Endothelial cell (in vitro differentiated cells): ENCODE measurements at regions not wholly inside any gene's neighbourhood (a gene's known extent, or its start where the extent isn't known, plus 50 kb on each side); places are given as distances from the start of the nearest gene placed in this dataset.

Experiments
- DNase-seq: peaks from one replicate; pipeline ENCODE4 v3.0.0; 2021; ENCODE audit warnings: low spot score
- H3K27ac Mint-ChIP-seq: one replicate; pipeline ENCODE4 v1.8.0; 2021; ENCODE audit warnings: mixed read lengths, inconsistent platforms; ENCODE audit not compliant: unreplicated experiment
- H3K27me3 Mint-ChIP-seq: one replicate; pipeline ENCODE4 v1.8.0; 2021; ENCODE audit warnings: mild to moderate bottlenecking, moderate library complexity, mixed read lengths, inconsistent platforms; ENCODE audit not compliant: unreplicated experiment
- H3K36me3 Mint-ChIP-seq: one replicate; pipeline ENCODE4 v1.8.0; 2021; ENCODE audit warnings: mild to moderate bottlenecking, low read depth, mixed read lengths, inconsistent platforms; ENCODE audit not compliant: unreplicated experiment
- H3K4me1 Mint-ChIP-seq: one replicate; pipeline ENCODE4 v1.8.0; 2021; ENCODE audit warnings: mild to moderate bottlenecking, mixed read lengths, inconsistent platforms; ENCODE audit not compliant: unreplicated experiment
- H3K4me3 Mint-ChIP-seq: one replicate; pipeline ENCODE4 v1.8.0; 2021; ENCODE audit warnings: mild to moderate bottlenecking, mixed read lengths, inconsistent platforms; ENCODE audit not compliant: unreplicated experiment
- H3K9me3 Mint-ChIP-seq: one replicate; pipeline ENCODE4 v1.8.0; 2021; ENCODE audit warnings: mixed read lengths, inconsistent platforms; ENCODE audit not compliant: unreplicated experiment
- CTCF ChIP-seq: fragments of 200-600 bp; sonication (generic); IDR thresholded peaks from one replicate; pipeline ENCODE4 v1.5.0; 2021; ENCODE audit warnings: antibody characterized with exemption; ENCODE audit not compliant: unreplicated experiment

- H3K9me3 Mint-ChIP-seq, result no peaks in the 10 kb centered on the region
- no peaks in the 10 kb centered on the region for H3K4me1 Mint-ChIP-seq
- TF ChIP-seq CTCF, result no peak
- H3K27ac Mint-ChIP-seq, result no peak overlapping the region
- H3K4me3 Mint-ChIP-seq, result no peak overlapping the region
- H3K36me3 Mint-ChIP-seq, result no peaks in the 10 kb centered on the region
- DNase-seq, result no peak
- no peaks in the 10 kb centered on the region for H3K27me3 Mint-ChIP-seq
Observed at GRCh38 chr12:97940105-97940504, 477.5 kb downstream of the RMST start.

- H3K9me3 Mint-ChIP-seq, result no peaks in the 10 kb centered on the region
Observed at GRCh38 chr12:97940629-97941028, 478.0 kb downstream of the RMST start.

GRCh38 chr12:97941686-97942354, 479.2 kb downstream of the RMST start:
- Mint-ChIP-seq H3K36me3 (no peaks in the 10 kb centered on the region), H3K27ac (no peak overlapping the region), H3K4me3 (no peak overlapping the region), H3K9me3 (no peaks in the 10 kb centered on the region), H3K27me3 (no peaks in the 10 kb centered on the region), H3K4me1 (no peaks in the 10 kb centered on the region)
- no peak for TF ChIP-seq CTCF
- no peak for DNase-seq

More at GRCh38 chr12:97940629-97941028, 478.0 kb downstream of the RMST start:
- no peak for TF ChIP-seq CTCF
- Mint-ChIP-seq H3K27ac (no peak overlapping the region), H3K4me1 (no peaks in the 10 kb centered on the region), H3K27me3 (no peaks in the 10 kb centered on the region), H3K4me3 (no peak overlapping the region), H3K36me3 (no peaks in the 10 kb centered on the region)
- no peak for DNase-seq

- H3K36me3 Mint-ChIP-seq, result no peaks in the 10 kb centered on the region
Observed at GRCh38 chr12:97943359-97943758, 480.8 kb downstream of the RMST start.

More at GRCh38 chr12:97943359-97943758, 480.8 kb downstream of the RMST start:
- H3K27ac Mint-ChIP-seq, result no peak overlapping the region
- no peaks in the 10 kb centered on the region for H3K4me1 Mint-ChIP-seq
- no peaks in the 10 kb centered on the region for H3K27me3 Mint-ChIP-seq
- H3K9me3 Mint-ChIP-seq, result no peaks in the 10 kb centered on the region
- H3K4me3 Mint-ChIP-seq, result no peak overlapping the region
- no peak for DNase-seq
- TF ChIP-seq CTCF, result no peak
